Panc1 (cell line): ENCODE measurements at regions not wholly inside any gene's neighbourhood (a gene's known extent, or its start where the extent isn't known, plus 50 kb on each side); places are given as distances from the start of the nearest gene placed in this dataset.

Source experiments
- CTCF ChIP-seq: fragments of 450-650 bp; IDR thresholded peaks from 2 replicates; pipeline ENCODE4 v1.5.1; 2017; ENCODE audit warnings: mild to moderate bottlenecking
- POLR2AphosphoS5 ChIP-seq: IDR thresholded peaks from 2 replicates; pipeline ENCODE4 v1.6.1; 2012; ENCODE audit warnings: mild to moderate bottlenecking, low read depth, low read length, moderate library complexity
- REST ChIP-seq, 2 experiments: IDR thresholded peaks; 2 replicates each; pipeline ENCODE4 v1.6.1; 2011 to 2012; ENCODE audit warnings: low read depth in 2 of 2, control low read depth in 1 of 2, low read length in 1 of 2, mild to moderate bottlenecking in 1 of 2, moderate library complexity in 1 of 2; ENCODE audit not compliant: insufficient read depth in 1 of 2
- SIN3A ChIP-seq: IDR thresholded peaks from 2 replicates; pipeline ENCODE4 v1.6.1; 2012; ENCODE audit warnings: low read depth, mild to moderate bottlenecking, low read length, moderate library complexity, borderline replicate concordance; ENCODE audit not compliant: insufficient read depth
- TCF7L2 ChIP-seq: IDR thresholded peaks from 2 replicates; pipeline ENCODE4 v1.6.1; 2011; ENCODE audit warnings: mild to moderate bottlenecking, low read depth, low read length, inconsistent platforms

DNA sequence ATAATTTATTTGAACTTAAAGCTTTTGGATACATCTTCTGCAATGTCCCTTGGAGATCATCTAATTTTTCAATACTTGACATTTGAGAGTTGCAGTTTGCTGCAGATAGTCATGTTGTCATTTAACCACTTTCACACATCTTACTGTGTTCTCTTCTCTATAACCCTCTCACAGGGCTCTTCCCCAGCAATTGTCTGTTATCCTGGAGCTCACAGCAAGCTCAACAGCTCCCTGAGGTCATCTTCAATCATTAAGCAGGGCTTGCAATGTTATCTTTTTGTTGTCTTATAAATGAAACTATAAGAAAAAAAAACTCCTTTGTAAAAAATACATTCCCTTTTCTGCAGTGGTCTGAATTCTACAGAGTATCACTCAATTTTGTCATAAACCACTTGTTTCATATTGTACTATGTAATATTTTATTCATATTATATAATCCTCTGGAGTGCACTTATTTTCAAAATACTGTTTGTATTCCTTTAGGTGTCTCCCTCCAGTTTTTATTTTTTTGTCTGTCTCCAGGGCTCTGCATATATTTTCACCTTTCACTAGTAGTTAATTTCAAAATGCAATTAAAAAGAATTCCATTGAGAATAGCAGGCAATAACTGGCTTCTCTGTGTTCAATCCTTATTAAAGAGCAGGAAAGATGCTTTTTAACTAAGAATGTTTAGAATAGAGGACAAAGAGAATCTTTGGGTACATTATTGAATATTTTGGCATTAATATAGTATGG, 106.3 kb upstream of the ARSJ start:
- TF ChIP-seq CTCF (no peak), REST (IDR thresholded peaks at IDR 0.05; ENCODE audit: insufficient read depth in 1 of 2, low read depth in 2 of 2, low read length in 1 of 2) (no peak), POLR2AphosphoS5 (no peak), TCF7L2 (no peak), SIN3A (no peak)
